Effector memory CD4-positive, alpha-beta T cell (primary cell): ENCODE measurements at regions not wholly inside any gene's neighbourhood (a gene's known extent, or its start where the extent isn't known, plus 50 kb on each side); places are given as distances from the start of the nearest gene placed in this dataset.

Experiments
- DNase-seq, 3 donors: peaks; one replicate each; pipeline ENCODE4 v3.0.0-alpha.2; 2020
- H3K27ac ChIP-seq: 2 replicates; pipeline ENCODE4 v1.7.0; 2013; ENCODE audit warnings: mild to moderate bottlenecking, low read length, moderate library complexity; ENCODE audit not compliant: insufficient read depth, poor library complexity, severe bottlenecking
- H3K27me3 ChIP-seq: replicated peaks from 2 replicates; pipeline ENCODE4 v1.7.0; 2013; ENCODE audit warnings: mild to moderate bottlenecking, low read length; ENCODE audit not compliant: insufficient read depth, control insufficient read depth, poor library complexity, severe bottlenecking
- H3K36me3 ChIP-seq: 2 replicates; pipeline ENCODE4 v1.7.0; 2013; ENCODE audit warnings: mild to moderate bottlenecking, low read length, moderate library complexity; ENCODE audit not compliant: control insufficient read depth, insufficient read depth
- H3K4me1 ChIP-seq: 2 replicates; pipeline ENCODE4 v1.7.0; 2013; ENCODE audit warnings: low read length, mild to moderate bottlenecking; ENCODE audit not compliant: control insufficient read depth, insufficient read depth, poor library complexity, severe bottlenecking
- H3K4me3 ChIP-seq: 2 replicates; pipeline ENCODE4 v1.7.0; 2013; ENCODE audit warnings: low read length, low read depth, mild to moderate bottlenecking; ENCODE audit not compliant: insufficient read depth, poor library complexity, severe bottlenecking
- H3K9me3 ChIP-seq: 2 replicates; pipeline ENCODE4 v1.7.0; 2013; ENCODE audit warnings: mild to moderate bottlenecking, low read length, moderate library complexity; ENCODE audit not compliant: control insufficient read depth

DNA sequence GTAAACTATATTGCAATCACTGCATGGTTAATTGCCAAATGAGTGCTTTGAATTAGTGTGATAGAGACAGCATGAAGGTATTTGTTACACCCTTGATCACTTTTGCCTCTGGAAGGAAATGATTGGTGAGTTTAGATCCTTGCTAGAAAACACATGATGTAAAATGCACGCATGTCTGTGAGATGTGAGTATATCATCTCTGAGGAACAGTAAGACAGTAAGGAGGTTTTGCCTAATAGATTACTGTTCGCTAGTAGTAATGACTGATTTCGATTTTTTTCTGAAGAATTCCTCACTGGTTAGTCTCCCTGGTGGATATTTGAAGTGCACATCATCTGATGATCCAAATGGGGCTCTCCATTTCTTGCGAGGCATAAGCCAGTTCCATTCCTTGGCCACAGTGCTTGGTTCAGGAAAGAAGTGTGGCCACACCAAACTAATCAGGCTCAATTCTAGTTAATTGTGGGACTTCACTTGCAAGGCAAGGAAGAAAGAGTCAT is 156.4 kb upstream of the ADRA1B start:
- Histone ChIP-seq H3K9me3 (no peaks in the 10 kb centered on the region), H3K36me3 (no peaks in the 10 kb centered on the region)
- DNase-seq, result no peak

DNA sequence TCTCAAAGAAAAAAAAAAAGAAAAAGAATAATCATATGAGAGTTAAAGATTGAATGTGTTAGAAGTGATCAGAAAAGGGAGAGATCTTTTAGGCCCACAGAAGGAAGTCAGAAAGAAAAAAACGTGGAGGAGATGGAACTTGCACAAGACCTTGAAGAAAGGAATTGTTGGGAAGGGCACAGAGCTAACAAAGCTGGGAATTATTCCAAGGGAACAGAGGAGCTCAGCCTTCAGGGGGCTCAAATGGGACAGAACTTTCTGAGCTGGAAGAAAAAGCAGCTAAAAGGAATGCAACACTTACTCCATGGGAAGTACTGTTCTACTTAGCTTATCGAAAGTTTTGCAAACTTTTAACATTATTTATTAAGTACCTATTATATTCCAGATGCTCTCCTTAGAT is 153.4 kb upstream of the ADRA1B start:
- H3K36me3 ChIP-seq, result no peaks in the 10 kb centered on the region
- H3K27ac ChIP-seq, result no peak overlapping the region
- no peak for DNase-seq
- no peak overlapping the region for H3K4me3 ChIP-seq
- H3K9me3 ChIP-seq, result no peaks in the 10 kb centered on the region
- H3K27me3 ChIP-seq, result no peaks in the 10 kb centered on the region
- H3K4me1 ChIP-seq, result no peaks in the 10 kb centered on the region

More for the DNA sequence above, 156.4 kb upstream of the ADRA1B start:
- Histone ChIP-seq H3K4me3 (no peak overlapping the region), H3K27me3 (no peaks in the 10 kb centered on the region), H3K27ac (no peak overlapping the region), H3K4me1 (no peaks in the 10 kb centered on the region)

DNA sequence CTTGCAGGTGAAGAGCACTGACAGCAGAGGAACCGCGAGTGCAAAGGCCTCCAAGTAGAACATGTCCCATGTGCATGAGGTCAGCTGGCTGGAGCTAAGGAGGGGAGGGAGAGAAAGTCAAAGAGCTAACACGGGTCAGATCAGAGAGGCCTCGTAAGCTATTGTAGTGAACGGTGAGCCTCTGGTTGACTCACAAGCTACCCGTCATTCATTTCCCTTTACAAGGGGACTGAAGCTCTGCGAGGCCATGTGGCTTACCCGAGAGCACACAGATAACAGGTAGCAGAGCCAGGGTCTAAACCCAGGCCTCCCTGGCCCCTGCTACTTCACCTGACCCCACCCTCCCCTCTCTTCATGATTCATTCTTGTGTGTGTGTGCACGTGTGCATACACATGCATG is 152.7 kb upstream of the ADRA1B start:
- no peaks in the 10 kb centered on the region for H3K9me3 ChIP-seq
- H3K4me3 ChIP-seq, result no peak overlapping the region
- DNase-seq, result no peak
- H3K4me1 ChIP-seq, result no peaks in the 10 kb centered on the region
- no peaks in the 10 kb centered on the region for H3K27me3 ChIP-seq
- no peak overlapping the region for H3K27ac ChIP-seq
- H3K36me3 ChIP-seq, result no peaks in the 10 kb centered on the region

DNA sequence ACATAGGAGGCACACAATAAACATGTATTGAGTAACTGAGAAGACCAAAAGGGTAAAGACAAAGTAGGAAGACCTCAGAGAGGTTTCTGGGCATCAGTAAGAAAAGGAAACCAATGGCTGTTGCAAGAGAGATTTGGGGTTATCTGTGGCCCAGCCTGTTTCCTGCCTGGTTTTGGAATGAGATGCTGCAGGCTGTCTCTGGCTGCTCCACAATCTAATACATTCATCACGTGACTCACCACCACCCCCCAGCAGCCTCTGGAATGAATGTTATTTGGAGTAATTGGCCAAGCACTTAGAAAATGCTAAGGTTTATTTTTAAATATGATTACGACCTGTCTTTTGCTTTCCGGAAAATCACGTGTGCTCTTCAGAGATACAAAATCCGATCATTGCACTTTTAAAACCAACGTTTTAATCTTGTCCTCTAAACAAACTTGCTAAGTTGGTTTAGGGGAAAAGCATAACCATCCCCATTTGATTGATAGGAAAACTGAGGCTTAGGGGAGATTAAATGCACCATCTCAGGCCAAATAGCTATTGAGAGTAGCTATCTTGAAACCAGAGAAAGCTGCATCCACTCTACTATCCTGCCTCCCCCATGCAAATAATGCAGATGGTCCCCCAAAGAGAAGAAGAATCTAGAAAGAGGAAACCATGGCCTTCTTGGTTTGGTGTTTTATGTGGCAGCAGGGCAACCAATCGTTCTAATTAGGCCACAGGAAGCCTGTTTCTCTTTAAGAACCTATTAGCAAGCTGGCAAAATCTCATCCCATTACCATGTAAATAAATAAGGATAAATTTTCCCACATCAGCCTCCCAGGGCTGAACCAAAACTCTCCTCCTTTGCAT is 151.8 kb upstream of the ADRA1B start:
- H3K27ac ChIP-seq, result no peak overlapping the region
- H3K4me1 ChIP-seq, result no peaks in the 10 kb centered on the region
- no peak overlapping the region for H3K4me3 ChIP-seq
- no peak for DNase-seq
- no peaks in the 10 kb centered on the region for H3K27me3 ChIP-seq
- H3K9me3 ChIP-seq, result no peaks in the 10 kb centered on the region
- H3K36me3 ChIP-seq, result no peaks in the 10 kb centered on the region

DNA sequence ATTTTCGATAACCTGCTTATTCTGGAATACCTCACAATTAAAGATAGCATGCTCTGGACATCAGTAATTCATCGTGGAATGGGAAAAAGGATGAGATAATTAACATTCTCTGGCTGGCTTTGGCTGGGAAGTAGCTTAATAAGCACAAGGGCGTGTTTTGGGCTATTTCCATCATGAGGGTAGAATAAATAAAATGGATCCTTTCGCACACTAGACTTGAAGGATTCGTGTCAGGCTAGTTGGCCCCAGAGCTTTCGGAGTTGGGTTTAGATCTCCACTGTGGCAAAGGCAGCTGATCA is 151.2 kb upstream of the ADRA1B start:
- H3K4me3 ChIP-seq, result no peak overlapping the region
- no peaks in the 10 kb centered on the region for H3K9me3 ChIP-seq
- H3K27ac ChIP-seq, result no peak overlapping the region
- no peaks in the 10 kb centered on the region for H3K36me3 ChIP-seq
- H3K4me1 ChIP-seq, result no peaks in the 10 kb centered on the region
- H3K27me3 ChIP-seq, result no peaks in the 10 kb centered on the region
- DNase-seq, result no peak

DNA sequence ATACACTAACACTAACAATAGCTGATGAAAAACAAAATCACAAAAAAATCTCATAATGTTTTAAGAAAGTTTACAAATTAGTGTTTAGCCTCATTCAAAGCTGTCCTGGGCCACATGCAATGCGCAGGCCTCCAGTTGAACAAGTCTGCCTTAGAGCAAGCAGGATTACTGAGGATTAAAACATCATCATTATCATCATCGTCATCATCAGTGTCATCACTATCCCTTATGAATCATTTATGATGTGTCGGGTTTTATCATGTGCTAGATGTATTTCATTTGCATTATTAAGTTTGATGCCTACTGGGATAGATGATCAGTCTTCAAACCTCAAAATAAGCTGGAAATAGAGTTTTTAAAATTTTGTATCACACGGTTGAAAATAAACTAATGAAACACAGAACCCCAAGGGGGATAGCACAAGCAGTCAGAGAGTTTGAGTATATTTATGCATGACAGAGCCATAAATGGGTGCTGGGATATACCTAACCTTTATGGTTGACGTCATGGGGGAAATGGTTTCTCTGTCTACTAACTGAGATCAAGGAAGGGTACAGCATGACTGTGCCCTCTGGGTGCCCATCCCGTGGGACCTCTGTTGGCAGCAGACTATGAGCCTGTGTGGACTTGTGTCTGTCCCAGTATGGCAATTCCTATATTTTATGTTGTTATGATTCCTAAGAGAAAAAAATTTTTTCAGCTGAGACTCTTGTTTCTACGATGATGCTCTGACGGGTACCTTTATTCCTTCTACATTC is 150.3 kb upstream of the ADRA1B start:
- Histone ChIP-seq H3K27ac (no peak overlapping the region), H3K9me3 (no peaks in the 10 kb centered on the region), H3K36me3 (no peaks in the 10 kb centered on the region), H3K27me3 (no peaks in the 10 kb centered on the region), H3K4me3 (no peak overlapping the region), H3K4me1 (no peaks in the 10 kb centered on the region)
- no peak for DNase-seq

DNA sequence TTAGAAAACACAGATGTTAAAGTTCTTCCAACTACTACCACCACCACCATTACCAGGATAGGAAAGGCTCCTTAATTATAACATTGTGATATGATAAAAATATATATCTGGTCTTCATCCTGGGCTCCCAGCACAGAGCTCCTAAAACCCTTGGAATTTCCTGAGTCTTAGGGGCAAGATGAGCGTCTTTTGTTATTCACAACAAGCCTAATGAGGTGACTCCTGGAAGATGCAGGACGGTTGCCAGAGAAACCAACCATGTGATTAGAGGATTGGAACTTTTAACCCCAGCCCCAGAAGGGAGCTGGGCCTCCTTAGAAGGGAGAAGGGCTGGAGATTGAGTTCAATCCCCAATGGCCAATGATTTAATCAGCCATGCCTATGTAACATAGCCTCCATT is 148.0 kb upstream of the ADRA1B start:
- peaks cover 3% of the 10 kb centered on the region for H3K4me1 ChIP-seq
- no peaks in the 10 kb centered on the region for H3K36me3 ChIP-seq
- no peaks in the 10 kb centered on the region for H3K27me3 ChIP-seq
- no peak overlapping the region for H3K27ac ChIP-seq
- H3K4me3 ChIP-seq, result no peak overlapping the region
- H3K9me3 ChIP-seq, result no peaks in the 10 kb centered on the region
- DNase-seq, result no peak

DNA sequence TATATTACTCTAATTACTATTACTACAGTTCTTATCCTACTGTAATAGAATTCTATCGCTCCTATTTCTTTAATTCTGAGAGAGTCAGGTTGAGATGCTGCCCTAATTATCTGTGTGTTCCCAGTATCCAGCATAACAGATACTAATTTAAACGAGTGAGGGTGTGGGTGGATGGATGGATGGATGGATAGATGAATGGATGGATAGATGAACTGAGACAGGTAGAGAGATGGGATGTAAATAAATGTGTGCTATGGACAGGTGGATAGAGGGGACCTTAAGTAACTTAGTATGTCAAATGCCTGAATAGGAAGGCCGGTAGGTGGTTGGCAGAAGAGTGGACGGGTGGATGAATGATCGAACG is 143.6 kb upstream of the ADRA1B start:
- peaks cover 5% of the 10 kb centered on the region for H3K4me1 ChIP-seq
- H3K4me3 ChIP-seq, result no peak overlapping the region
- no peaks in the 10 kb centered on the region for H3K9me3 ChIP-seq
- DNase-seq, result no peak
- H3K27ac ChIP-seq, result no peak overlapping the region
- H3K27me3 ChIP-seq, result no peaks in the 10 kb centered on the region
- no peaks in the 10 kb centered on the region for H3K36me3 ChIP-seq

DNA sequence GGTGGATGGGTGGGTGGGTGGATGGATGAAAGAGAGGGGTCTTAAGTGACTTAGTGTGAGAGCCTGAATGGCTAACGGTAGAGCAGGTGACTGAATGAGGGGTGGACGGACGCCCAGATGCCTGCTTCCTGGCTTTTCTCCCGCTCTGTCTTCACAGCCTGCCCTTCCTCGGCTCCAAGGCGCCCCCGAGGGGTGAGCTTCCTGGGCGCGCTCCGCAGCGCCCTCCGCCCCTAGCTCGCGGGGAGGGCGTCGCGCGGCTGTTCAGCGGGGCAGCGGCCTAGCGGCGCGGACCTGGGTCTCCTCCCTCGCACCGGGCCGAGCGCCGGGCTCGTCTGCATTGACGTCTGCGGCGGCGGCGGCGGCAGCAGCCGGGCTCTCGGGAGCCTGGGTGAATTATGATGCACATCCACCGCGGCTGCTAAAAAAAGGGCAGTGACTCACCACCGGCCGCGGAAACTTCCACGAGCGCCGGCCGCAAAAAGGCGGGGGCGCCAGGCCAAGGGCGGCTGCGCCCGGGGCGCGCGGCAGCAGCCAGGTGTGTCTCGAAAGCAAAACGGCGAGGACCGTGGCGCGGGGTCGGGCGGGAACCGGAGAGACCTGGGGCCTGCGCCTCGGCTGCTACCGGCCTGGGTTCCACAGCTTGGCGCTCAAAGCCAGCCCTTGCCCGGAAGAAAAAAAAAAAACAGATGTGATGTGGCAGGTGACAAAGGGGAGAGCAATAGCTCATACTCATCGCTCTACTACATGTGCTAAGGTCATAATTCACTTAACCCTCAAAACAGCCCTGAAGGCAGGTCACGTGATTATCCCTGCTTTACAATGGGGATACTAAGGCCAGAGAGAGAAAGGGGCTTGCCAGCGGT is 143.0 kb upstream of the ADRA1B start:
- H3K36me3 ChIP-seq, result no peaks in the 10 kb centered on the region
- no peaks in the 10 kb centered on the region for H3K27me3 ChIP-seq
- H3K4me1 ChIP-seq, result peaks cover 5% of the 10 kb centered on the region
- peak; percentile 29 to 69 (median 34) for DNase-seq
- H3K27ac ChIP-seq, result no peak overlapping the region
- H3K9me3 ChIP-seq, result no peaks in the 10 kb centered on the region
- peak overlapping the region; percentile 31 for H3K4me3 ChIP-seq
